ENCODE measurements at regions not wholly inside any gene's neighbourhood (a gene's known extent, or its start where the extent isn't known, plus 50 kb on each side); places are given as distances from the start of the nearest gene placed in this dataset.

GRCh38 chr6:156517088-156517487 is 260.1 kb upstream of the ARID1B start:
- H3K36me3 Mint-ChIP-seq (ENCODE audit: unreplicated experiment), result no peaks in the 10 kb centered on the region
- H3K9me3 Mint-ChIP-seq (ENCODE audit: unreplicated experiment), result peaks cover 1% of the 10 kb centered on the region
- TF ChIP-seq, protein P1, sequence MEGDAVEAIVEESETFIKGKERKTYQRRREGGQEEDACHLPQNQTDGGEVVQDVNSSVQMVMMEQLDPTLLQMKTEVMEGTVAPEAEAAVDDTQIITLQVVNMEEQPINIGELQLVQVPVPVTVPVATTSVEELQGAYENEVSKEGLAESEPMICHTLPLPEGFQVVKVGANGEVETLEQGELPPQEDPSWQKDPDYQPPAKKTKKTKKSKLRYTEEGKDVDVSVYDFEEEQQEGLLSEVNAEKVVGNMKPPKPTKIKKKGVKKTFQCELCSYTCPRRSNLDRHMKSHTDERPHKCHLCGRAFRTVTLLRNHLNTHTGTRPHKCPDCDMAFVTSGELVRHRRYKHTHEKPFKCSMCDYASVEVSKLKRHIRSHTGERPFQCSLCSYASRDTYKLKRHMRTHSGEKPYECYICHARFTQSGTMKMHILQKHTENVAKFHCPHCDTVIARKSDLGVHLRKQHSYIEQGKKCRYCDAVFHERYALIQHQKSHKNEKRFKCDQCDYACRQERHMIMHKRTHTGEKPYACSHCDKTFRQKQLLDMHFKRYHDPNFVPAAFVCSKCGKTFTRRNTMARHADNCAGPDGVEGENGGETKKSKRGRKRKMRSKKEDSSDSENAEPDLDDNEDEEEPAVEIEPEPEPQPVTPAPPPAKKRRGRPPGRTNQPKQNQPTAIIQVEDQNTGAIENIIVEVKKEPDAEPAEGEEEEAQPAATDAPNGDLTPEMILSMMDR (IDR thresholded peaks at IDR 0.05; ENCODE audit: partially characterized antibody, unreplicated experiment), result no peak
- H3K4me3 Mint-ChIP-seq (ENCODE audit: unreplicated experiment), result no peak overlapping the region
- H3K4me1 Mint-ChIP-seq (ENCODE audit: low read depth, unreplicated experiment), result no peaks in the 10 kb centered on the region
- DNase-seq, result no peak
- no peak overlapping the region for H3K27ac Mint-ChIP-seq (ENCODE audit: unreplicated experiment)
- no peaks in the 10 kb centered on the region for H3K27me3 Mint-ChIP-seq (ENCODE audit: unreplicated experiment)

DNA sequence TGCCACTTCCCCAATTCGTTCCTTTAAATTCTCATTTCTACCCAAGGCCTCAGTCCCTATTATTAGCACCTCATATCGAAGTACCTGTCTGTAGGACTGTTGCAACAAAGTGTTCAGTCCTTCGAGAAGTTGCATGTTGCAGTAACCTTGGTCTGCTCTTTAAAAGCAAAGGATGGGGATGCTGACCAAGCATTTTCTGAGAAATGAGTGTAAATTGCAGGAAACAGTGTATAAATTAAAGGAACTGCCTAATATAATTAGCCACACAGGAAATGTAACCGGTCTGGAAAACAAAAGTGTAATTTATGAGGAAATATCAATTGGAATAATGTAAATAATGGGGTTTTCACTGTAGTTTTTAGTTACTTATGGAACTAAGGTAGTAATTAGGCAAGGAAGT is 261.9 kb upstream of the ARID1B start:
- H3K27me3 Mint-ChIP-seq (ENCODE audit: unreplicated experiment), result no peaks in the 10 kb centered on the region
- H3K9me3 Mint-ChIP-seq (ENCODE audit: unreplicated experiment), result peaks cover 1% of the 10 kb centered on the region
- no peaks in the 10 kb centered on the region for H3K36me3 Mint-ChIP-seq (ENCODE audit: unreplicated experiment)
- no peak for DNase-seq
- no peaks in the 10 kb centered on the region for H3K4me1 Mint-ChIP-seq (ENCODE audit: low read depth, unreplicated experiment)
- no peak overlapping the region for H3K4me3 Mint-ChIP-seq (ENCODE audit: unreplicated experiment)
- H3K27ac Mint-ChIP-seq (ENCODE audit: unreplicated experiment), result no peak overlapping the region
- TF ChIP-seq, protein P1 (IDR thresholded peaks at IDR 0.05; ENCODE audit: partially characterized antibody, unreplicated experiment), result no peak

GRCh38 chr6:156513504-156513903 is 263.7 kb upstream of the ARID1B start:
- H3K4me3 Mint-ChIP-seq (ENCODE audit: unreplicated experiment), result no peak overlapping the region
- H3K27ac Mint-ChIP-seq (ENCODE audit: unreplicated experiment), result no peak overlapping the region
- no peaks in the 10 kb centered on the region for H3K36me3 Mint-ChIP-seq (ENCODE audit: unreplicated experiment)
- H3K9me3 Mint-ChIP-seq (ENCODE audit: unreplicated experiment), result no peaks in the 10 kb centered on the region
- no peaks in the 10 kb centered on the region for H3K27me3 Mint-ChIP-seq (ENCODE audit: unreplicated experiment)
- H3K4me1 Mint-ChIP-seq (ENCODE audit: low read depth, unreplicated experiment), result no peaks in the 10 kb centered on the region
- DNase-seq, result no peak
- TF ChIP-seq, protein P1 (IDR thresholded peaks at IDR 0.05; ENCODE audit: partially characterized antibody, unreplicated experiment), result no peak

DNA sequence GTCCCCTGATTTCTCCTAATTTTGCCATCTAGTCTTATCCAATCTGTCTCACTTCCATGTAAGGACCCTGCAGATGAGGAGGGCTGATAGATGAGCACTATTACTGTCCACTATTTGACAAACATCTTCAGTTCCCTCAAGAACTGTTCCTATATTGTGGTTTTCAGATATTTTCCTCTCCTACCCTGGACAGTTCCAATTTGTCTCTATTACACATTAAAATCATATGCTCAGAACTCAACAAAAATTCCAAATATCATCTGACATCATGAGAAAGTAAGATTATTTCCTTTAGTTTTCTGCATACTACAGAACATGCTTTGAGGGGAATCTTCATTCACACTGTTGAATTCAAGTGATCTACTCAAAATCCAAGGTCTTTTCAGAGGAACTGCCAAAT is 265.6 kb upstream of the ARID1B start:
- DNase-seq, result no peak
- TF ChIP-seq, protein P1 (IDR thresholded peaks at IDR 0.05; ENCODE audit: partially characterized antibody, unreplicated experiment), result no peak
- H3K4me1 Mint-ChIP-seq (ENCODE audit: low read depth, unreplicated experiment), result no peaks in the 10 kb centered on the region
- no peaks in the 10 kb centered on the region for H3K27me3 Mint-ChIP-seq (ENCODE audit: unreplicated experiment)
- no peaks in the 10 kb centered on the region for H3K9me3 Mint-ChIP-seq (ENCODE audit: unreplicated experiment)
- H3K4me3 Mint-ChIP-seq (ENCODE audit: unreplicated experiment), result no peak overlapping the region
- no peak overlapping the region for H3K27ac Mint-ChIP-seq (ENCODE audit: unreplicated experiment)
- no peaks in the 10 kb centered on the region for H3K36me3 Mint-ChIP-seq (ENCODE audit: unreplicated experiment)

DNA sequence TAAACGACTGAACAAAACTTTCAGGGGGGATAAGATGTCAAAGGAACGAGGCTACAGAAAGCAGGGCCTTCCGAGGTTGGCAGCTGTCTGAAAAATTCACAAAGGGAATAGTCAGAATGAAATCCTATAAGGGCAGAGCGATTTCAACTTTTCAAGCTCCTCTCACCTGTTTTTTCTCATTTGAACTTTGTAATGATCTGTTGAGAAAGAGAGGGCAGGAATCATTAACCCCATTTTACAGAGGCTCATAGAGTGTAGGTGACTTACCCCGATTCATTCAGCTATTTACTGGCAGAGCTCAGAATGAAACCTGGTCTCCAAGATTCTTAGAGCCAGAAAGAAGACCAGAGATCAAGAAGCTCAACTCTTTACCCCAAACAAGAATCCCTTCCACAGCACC is 266.1 kb upstream of the ARID1B start:
- Mint-ChIP-seq H3K36me3 (ENCODE audit: unreplicated experiment) (no peaks in the 10 kb centered on the region), H3K4me3 (ENCODE audit: unreplicated experiment) (no peak overlapping the region), H3K4me1 (ENCODE audit: low read depth, unreplicated experiment) (no peaks in the 10 kb centered on the region), H3K27ac (ENCODE audit: unreplicated experiment) (no peak overlapping the region), H3K27me3 (ENCODE audit: unreplicated experiment) (no peaks in the 10 kb centered on the region), H3K9me3 (ENCODE audit: unreplicated experiment) (no peaks in the 10 kb centered on the region)
- no peak for DNase-seq
- TF ChIP-seq, protein P1 (IDR thresholded peaks at IDR 0.05; ENCODE audit: partially characterized antibody, unreplicated experiment), result no peak
